Stromal cell of bone marrow (primary cell): ENCODE measurements at regions not wholly inside any gene's neighbourhood (a gene's known extent, or its start where the extent isn't known, plus 50 kb on each side); places are given as distances from the start of the nearest gene placed in this dataset.
"Not testable (repeated sequence)": the region's sequence is repeated elsewhere in the genome, so short reads cannot be mapped to it uniquely, and the experiment has no call there.

Experiments
- DNase-seq: peaks from one replicate; pipeline ENCODE4 v3.0.0-alpha.2; 2012; ENCODE audit warnings: low read depth

- DNase-seq, result no peak
Measured at GRCh38 chr3:55296030-55296429, 191.1 kb downstream of the WNT5A start.

- DNase-seq, result no peak
Measured at GRCh38 chr3:55294557-55294956, 192.5 kb downstream of the WNT5A start.

GRCh38 chr3:55292360-55292759 lies 194.7 kb downstream of the WNT5A start:
- no peak for DNase-seq

GRCh38 chr3:55288657-55289056 lies 198.4 kb downstream of the WNT5A start:
- no peak for DNase-seq

- no peak for DNase-seq
Measured at GRCh38 chr3:55286693-55287092, 200.4 kb downstream of the WNT5A start.

- DNase-seq, result peak; percentile 44
Measured at GRCh38 chr3:55285156-55285555, 201.9 kb downstream of the WNT5A start.

GRCh38 chr3:55283441-55283925 lies 203.6 kb downstream of the WNT5A start:
- no peak for DNase-seq

- no peak for DNase-seq
Measured at GRCh38 chr3:55282994-55283393, 204.1 kb downstream of the WNT5A start.

- no peak for DNase-seq
Measured at GRCh38 chr3:55272031-55272645, 215.0 kb downstream of the WNT5A start.

GRCh38 chr3:55271549-55271948 lies 215.6 kb downstream of the WNT5A start:
- no peak for DNase-seq

GRCh38 chr3:55270976-55271375 lies 216.1 kb downstream of the WNT5A start:
- no peak for DNase-seq

- DNase-seq, result no peak
Measured at GRCh38 chr3:55269636-55270035, 217.5 kb downstream of the WNT5A start.

GRCh38 chr3:55269096-55269495 lies 218.0 kb downstream of the WNT5A start:
- no peak for DNase-seq

GRCh38 chr3:55267206-55267930 lies 219.7 kb downstream of the WNT5A start:
- peak; percentile 51 for DNase-seq

- no peak for DNase-seq
Measured at GRCh38 chr3:55264919-55265318, 222.2 kb downstream of the WNT5A start.

GRCh38 chr3:55252921-55253320 lies 234.2 kb downstream of the WNT5A start:
- DNase-seq, result peak; percentile 25

- DNase-seq, result not testable (repeated sequence)
Measured at GRCh38 chr3:55249156-55249555, 237.9 kb downstream of the WNT5A start.

- no peak for DNase-seq
Measured at GRCh38 chr3:55247666-55248065, 239.4 kb downstream of the WNT5A start.

GRCh38 chr3:55246033-55246432 lies 241.1 kb downstream of the WNT5A start:
- DNase-seq, result peak; percentile 20

- DNase-seq, result no peak
Measured at GRCh38 chr3:55245351-55245750, 241.8 kb downstream of the WNT5A start.

- no peak for DNase-seq
Measured at GRCh38 chr3:55244247-55244646, 242.9 kb downstream of the WNT5A start.

GRCh38 chr3:55243678-55244077 lies 243.4 kb downstream of the WNT5A start:
- no peak for DNase-seq

GRCh38 chr3:55242921-55243320 lies 244.2 kb downstream of the WNT5A start:
- DNase-seq, result no peak

GRCh38 chr3:55241098-55241497 lies 246.0 kb downstream of the WNT5A start:
- no peak for DNase-seq
